GM12878 (cell line): ENCODE measurements at regions not wholly inside any gene's neighbourhood (a gene's known extent, or its start where the extent isn't known, plus 50 kb on each side); places are given as distances from the start of the nearest gene placed in this dataset.

ENCODE experiments used
- ATAC-seq: fragments of 200-7000 bp; cut with Tn5 transposase; 3 replicates; pipeline ENCODE4 v1.9.1; 2020; ENCODE audit warnings: mild to moderate bottlenecking, moderate library complexity
- BruUV-seq: library from RNA; stranded (reverse); fragments of 400-500 nt; replicated peaks from 2 replicates; lab custom pipeline; 2021; lab: Mats Ljungman, UMichigan
- CTCF ChIA-PET: fragments of 300-600 bp; sonication (Branson Sonifier 250); formaldehyde crosslinking; extraction: SDS; loops from one replicate; lab custom pipeline; 2021; ENCODE audit warnings: inconsistent platforms; lab: Yijun Ruan, JAX
- POLR2A ChIA-PET: fragments of 350-600 bp; formaldehyde crosslinking; extraction: SDS; loops from one replicate; lab custom pipeline; 2021; ENCODE audit warnings: inconsistent platforms; lab: Charles Lee
- RAD21 ChIA-PET: fragments of 300-600 bp; sonication (Branson Sonifier 250); formaldehyde crosslinking; loops from one replicate; lab custom pipeline; 2023; ENCODE audit warnings: antibody characterized with exemption; ENCODE audit not compliant: unreplicated experiment; lab: Charles Lee
- SMC1A ChIA-PET: fragments of 300-600 bp; sonication (Branson Sonifier 250); formaldehyde crosslinking; loops from one replicate; lab custom pipeline; 2023; ENCODE audit not compliant: unreplicated experiment, uncharacterized antibody; lab: Charles Lee
- DNase-seq: peaks from one replicate; pipeline ENCODE4 v3.0.0-alpha.2; 2011; ENCODE audit warnings: low read depth, low spot score
- FAIRE-seq: peaks from 3 replicates; lab custom pipeline; 2011; peaks lifted over from hg19 to GRCh38; lab: Jason Lieb, UNC
- H2AFZ ChIP-seq: 2 replicates; pipeline ENCODE4 v1.6.0; 2011; ENCODE audit warnings: low read depth, low read length, control low read depth; ENCODE audit not compliant: control insufficient read depth
- H3K27ac ChIP-seq: 2 replicates; pipeline ENCODE4 v1.5.1; 2011; ENCODE audit warnings: control low read depth; ENCODE audit not compliant: control insufficient read depth, insufficient read depth
- H3K27me3 ChIP-seq, 2 experiments: replicated peaks in 1 of 2; 2 replicates each; pipeline versions ENCODE4 v1.6.0 to v1.6.1; 2011; ENCODE audit warnings: low read length in 1 of 2; ENCODE audit not compliant: control insufficient read depth in 2 of 2, insufficient read depth in 2 of 2
- H3K36me3 ChIP-seq, 2 experiments: 2 replicates each; pipeline ENCODE4 v1.5.1; 2011; ENCODE audit warnings: low read length in 1 of 2; ENCODE audit not compliant: control insufficient read depth in 2 of 2, insufficient read depth in 2 of 2
- H3K4me1 ChIP-seq: 2 replicates; pipeline ENCODE4 v1.6.1; 2011; ENCODE audit warnings: mild to moderate bottlenecking, low read length, moderate library complexity, mixed read lengths; ENCODE audit not compliant: control insufficient read depth, insufficient read depth
- H3K4me2 ChIP-seq: 2 replicates; pipeline ENCODE4 v1.6.0; 2011; ENCODE audit warnings: control low read depth; ENCODE audit not compliant: control insufficient read depth, insufficient read depth
- H3K4me3 ChIP-seq: fragments of 200-600 bp; sonication (generic); 2 replicates; pipeline ENCODE4 v1.5.1; 2016
- H3K79me2 ChIP-seq: 2 replicates; pipeline ENCODE4 v1.6.0; 2011; ENCODE audit warnings: low read length; ENCODE audit not compliant: control insufficient read depth, insufficient read depth
- H3K9ac ChIP-seq: 2 replicates; pipeline ENCODE4 v1.8.0; 2011; ENCODE audit warnings: low read length, control low read depth, mixed read lengths; ENCODE audit not compliant: control insufficient read depth, insufficient read depth
- H3K9me3 ChIP-seq: replicated peaks from 3 replicates; pipeline ENCODE4 v1.5.1; 2011; ENCODE audit warnings: mild to moderate bottlenecking, low read length; ENCODE audit not compliant: control insufficient read depth, insufficient read depth
- H4K20me1 ChIP-seq: 2 replicates; pipeline ENCODE4 v1.6.0; 2011; ENCODE audit not compliant: control insufficient read depth, insufficient read depth
- BRCA1 ChIP-seq: IDR thresholded peaks from 2 replicates; pipeline ENCODE4 v1.6.1; 2011; ENCODE audit warnings: low read depth, low read length, improper control_type of control experiment
- CBFB ChIP-seq: IDR thresholded peaks from 2 replicates; pipeline ENCODE4 v1.6.1; 2016; ENCODE audit warnings: antibody characterized with exemption, low read depth
- HCFC1 ChIP-seq: fragments of 150-350 bp; IDR thresholded peaks from 2 replicates; pipeline ENCODE4 v1.6.1; 2014; ENCODE audit warnings: low read length
- HDAC2 ChIP-seq: fragments of 200-600 bp; sonication (generic); IDR thresholded peaks from 2 replicates; pipeline ENCODE4 v1.6.1; 2017
- HSF1 ChIP-seq: fragments of 150-350 bp; IDR thresholded peaks from 2 replicates; pipeline ENCODE4 v1.6.1; 2014; ENCODE audit warnings: mild to moderate bottlenecking, low read depth, low read length
- KDM1A ChIP-seq: fragments of 200-600 bp; sonication (generic); IDR thresholded peaks from 2 replicates; pipeline ENCODE4 v1.6.1; 2016; ENCODE audit warnings: borderline replicate concordance
- SMAD5 ChIP-seq: IDR thresholded peaks from 2 replicates; pipeline ENCODE4 v1.6.1; 2016; ENCODE audit warnings: antibody characterized with exemption, low read depth
- SP1 ChIP-seq: IDR thresholded peaks from one replicate; pipeline ENCODE4 v1.6.1; 2011; ENCODE audit warnings: low read depth, low read length
- STAT1 ChIP-seq: fragments of 450-650 bp; conservative IDR thresholded peaks from 2 replicates; pipeline ENCODE4 v1.6.1; 2014; ENCODE audit warnings: antibody characterized with exemption, mild to moderate bottlenecking
- WRNIP1 ChIP-seq: IDR thresholded peaks from 2 replicates; pipeline ENCODE4 v1.6.1; 2011; ENCODE audit warnings: low read depth, low read length, improper control_type of control experiment, borderline replicate concordance
- ZNF384 ChIP-seq: IDR thresholded peaks from 2 replicates; pipeline ENCODE4 v1.6.1; 2012; ENCODE audit warnings: low read depth, mild to moderate bottlenecking, low read length, improper control_type of control experiment, borderline replicate concordance
- ZNF622 ChIP-seq: fragments of 450-650 bp; IDR thresholded peaks from 2 replicates; pipeline ENCODE4 v1.6.1; 2017; ENCODE audit warnings: mild to moderate bottlenecking, inconsistent platforms
- WGBS: methylation state at CpG from one replicate; pipeline ENCODE4 v1.1.6; 2016; ENCODE audit warnings: low lambda C conversion rate; ENCODE audit not compliant: insufficient replicate concordance, insufficient coverage; ENCODE audit errors: missing lambda C conversion rate; 5-methylcytosine and 5-hydroxymethylcytosine counted together
- in situ Hi-C: fragments of 300-500 bp; cut with MboI; formaldehyde crosslinking; loops from 9 replicates; pipeline ENCODE4 v1.14.3; 2018; ENCODE audit warnings: mixed read lengths
- intact Hi-C: fragments of 100-400 bp; cut with micrococcal nuclease; formaldehyde crosslinking; loops from one replicate; pipeline ENCODE4 v1.14.2; 2022; ENCODE audit not compliant: unreplicated experiment
- TF ChIP-seq, protein P1 (sequence below): fragments of 450-650 bp; IDR thresholded peaks from 2 replicates; pipeline ENCODE4 v1.6.1; 2016; ENCODE audit warnings: mild to moderate bottlenecking
- TF ChIP-seq, protein P2 (sequence below): fragments of 450-650 bp; IDR thresholded peaks from 2 replicates; pipeline ENCODE4 v1.6.1; 2018; ENCODE audit warnings: borderline replicate concordance, mild to moderate bottlenecking; ENCODE audit not compliant: partially characterized antibody

DNA sequence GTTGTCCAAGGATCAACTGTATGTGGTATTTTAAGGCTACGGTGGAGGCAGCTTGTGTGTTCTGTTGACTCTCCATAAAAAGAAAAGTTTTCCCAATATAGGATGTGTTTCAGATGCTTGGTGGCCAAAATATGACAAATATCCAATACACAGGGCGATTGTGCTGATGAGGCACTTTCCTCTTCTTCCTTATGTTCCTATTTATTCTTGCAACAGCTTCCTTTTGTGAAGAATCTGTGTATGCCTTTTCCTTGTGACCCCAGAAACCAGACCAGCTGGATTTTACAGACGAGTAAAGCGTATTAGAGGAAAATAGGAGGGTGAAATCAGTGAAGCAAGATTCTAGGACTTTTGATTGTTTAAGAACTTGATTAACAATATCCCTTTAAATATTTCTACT, 452.0 kb downstream of the DMAC1 start:
- Histone ChIP-seq H3K4me1 (0 out of 2 replicates have a peak, but pooled peaks cover 2% of the 10 kb centered on the region), H3K9me3 (no peaks in the 10 kb centered on the region; the same call in 2 of the 3 replicates), H3K27me3 (no peaks in the 10 kb centered on the region), H3K4me2 (no peak overlapping the region), H3K9ac (no peak overlapping the region), H2AFZ (no peak overlapping the region), H3K27ac (no peak overlapping the region), H3K36me3 (no peaks in the 10 kb centered on the region), H3K4me3 (no peak overlapping the region), H3K79me2 (no peaks in the 10 kb centered on the region), H4K20me1 (no peaks in the 10 kb centered on the region)
- SMC1A ChIA-PET, result interaction anchor here (1.3 kb wide), 1 partner anchor 10 kb away, joined by 4 read pairs; no protein-coding TSS in a partner anchor
- no peak for TF ChIP-seq ZNF622
- TF ChIP-seq HCFC1, result no peak
- TF ChIP-seq HDAC2, result no peak
- no peak for TF ChIP-seq STAT1
- RAD21 ChIA-PET, result no interaction called here
- ATAC-seq (no peak), DNase-seq (no peak), FAIRE-seq (no peak)
- POLR2A ChIA-PET, result interaction anchor here (1.2 kb wide), 1 partner anchor 29 kb away, joined by 3 read pairs; no protein-coding TSS in a partner anchor
- in situ Hi-C loops, result no loop called here
- BruUV-seq, result no TSS peak
- intact Hi-C loops, result no loop called here
- 17% methylated on average over 4 of the region's 4 CpGs for WGBS
- CTCF ChIA-PET, result interaction anchor here (0.7 to 1.2 kb wide), 2 partner anchors 20 to 636 kb away, joined by 3 to 4 read pairs; no protein-coding TSS in a partner anchor

GRCh38 chr9:7346144-7346543, 453.4 kb downstream of the DMAC1 start:
- Histone ChIP-seq H2AFZ (no peak overlapping the region), H3K27me3 (no peaks in the 10 kb centered on the region), H4K20me1 (no peaks in the 10 kb centered on the region), H3K4me3 (no peak overlapping the region), H3K9me3 (no peaks in the 10 kb centered on the region; the same call in 2 of the 3 replicates), H3K9ac (no peak overlapping the region), H3K79me2 (no peaks in the 10 kb centered on the region), H3K4me2 (no peak overlapping the region), H3K4me1 (peaks cover 9% of the 10 kb centered on the region; the same call in 1 of the 2 replicates), H3K27ac (no peak overlapping the region), H3K36me3 (no peaks in the 10 kb centered on the region)
- no TSS peak for BruUV-seq
- intact Hi-C loops, result no loop called here
- DNase-seq, result no peak
- ChIA-PET POLR2A (no interaction called here), CTCF (interaction anchor here (0.5 to 0.9 kb wide), 2 partner anchors 18 to 98 kb away, joined by 3 read pairs; no protein-coding TSS in a partner anchor), RAD21 (no interaction called here), SMC1A (no interaction called here)
- in situ Hi-C loops, result no loop called here
- WGBS, result 29% methylated on average over 6 of the region's 6 CpGs
- no peak for ATAC-seq
- no peak for FAIRE-seq
- no peak for TF ChIP-seq SP1
- TF ChIP-seq, protein P1, sequence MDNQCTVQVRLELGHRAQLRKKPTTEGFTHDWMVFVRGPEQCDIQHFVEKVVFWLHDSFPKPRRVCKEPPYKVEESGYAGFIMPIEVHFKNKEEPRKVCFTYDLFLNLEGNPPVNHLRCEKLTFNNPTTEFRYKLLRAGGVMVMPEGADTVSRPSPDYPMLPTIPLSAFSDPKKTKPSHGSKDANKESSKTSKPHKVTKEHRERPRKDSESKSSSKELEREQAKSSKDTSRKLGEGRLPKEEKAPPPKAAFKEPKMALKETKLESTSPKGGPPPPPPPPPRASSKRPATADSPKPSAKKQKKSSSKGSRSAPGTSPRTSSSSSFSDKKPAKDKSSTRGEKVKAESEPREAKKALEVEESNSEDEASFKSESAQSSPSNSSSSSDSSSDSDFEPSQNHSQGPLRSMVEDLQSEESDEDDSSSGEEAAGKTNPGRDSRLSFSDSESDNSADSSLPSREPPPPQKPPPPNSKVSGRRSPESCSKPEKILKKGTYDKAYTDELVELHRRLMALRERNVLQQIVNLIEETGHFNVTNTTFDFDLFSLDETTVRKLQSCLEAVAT, result no peak
- TF ChIP-seq KDM1A, result no peak
- no peak for TF ChIP-seq BRCA1
- no peak for TF ChIP-seq ZNF384
- TF ChIP-seq, protein P2, sequence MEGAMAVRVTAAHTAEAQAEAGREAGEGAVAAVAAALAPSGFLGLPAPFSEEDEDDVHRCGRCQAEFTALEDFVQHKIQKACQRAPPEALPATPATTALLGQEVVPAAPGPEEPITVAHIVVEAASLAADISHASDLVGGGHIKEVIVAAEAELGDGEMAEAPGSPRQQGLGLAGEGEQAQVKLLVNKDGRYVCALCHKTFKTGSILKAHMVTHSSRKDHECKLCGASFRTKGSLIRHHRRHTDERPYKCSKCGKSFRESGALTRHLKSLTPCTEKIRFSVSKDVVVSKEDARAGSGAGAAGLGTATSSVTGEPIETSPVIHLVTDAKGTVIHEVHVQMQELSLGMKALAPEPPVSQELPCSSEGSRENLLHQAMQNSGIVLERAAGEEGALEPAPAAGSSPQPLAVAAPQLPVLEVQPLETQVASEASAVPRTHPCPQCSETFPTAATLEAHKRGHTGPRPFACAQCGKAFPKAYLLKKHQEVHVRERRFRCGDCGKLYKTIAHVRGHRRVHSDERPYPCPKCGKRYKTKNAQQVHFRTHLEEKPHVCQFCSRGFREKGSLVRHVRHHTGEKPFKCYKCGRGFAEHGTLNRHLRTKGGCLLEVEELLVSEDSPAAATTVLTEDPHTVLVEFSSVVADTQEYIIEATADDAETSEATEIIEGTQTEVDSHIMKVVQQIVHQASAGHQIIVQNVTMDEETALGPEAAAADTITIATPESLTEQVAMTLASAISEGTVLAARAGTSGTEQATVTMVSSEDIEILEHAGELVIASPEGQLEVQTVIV, result no peak
- TF ChIP-seq CBFB, result no peak
- TF ChIP-seq WRNIP1, result no peak
- TF ChIP-seq HSF1, result no peak
- TF ChIP-seq SMAD5, result no peak
